Epithelial cell of prostate (primary cell): ENCODE measurements at regions not wholly inside any gene's neighbourhood (a gene's known extent, or its start where the extent isn't known, plus 50 kb on each side); places are given as distances from the start of the nearest gene placed in this dataset.
"Not testable (repeated sequence)": the region's sequence is repeated elsewhere in the genome, so short reads cannot be mapped to it uniquely, and the experiment has no call there.

Experiments
- DNase-seq: peaks from one replicate; pipeline ENCODE4 v3.0.0-alpha.2; 2011; ENCODE audit warnings: low read depth, low spot score
- H3K27ac ChIP-seq: fragments of 450-650 bp; 2 replicates; pipeline ENCODE4 v1.5.1; 2017; ENCODE audit warnings: mild to moderate bottlenecking

DNA sequence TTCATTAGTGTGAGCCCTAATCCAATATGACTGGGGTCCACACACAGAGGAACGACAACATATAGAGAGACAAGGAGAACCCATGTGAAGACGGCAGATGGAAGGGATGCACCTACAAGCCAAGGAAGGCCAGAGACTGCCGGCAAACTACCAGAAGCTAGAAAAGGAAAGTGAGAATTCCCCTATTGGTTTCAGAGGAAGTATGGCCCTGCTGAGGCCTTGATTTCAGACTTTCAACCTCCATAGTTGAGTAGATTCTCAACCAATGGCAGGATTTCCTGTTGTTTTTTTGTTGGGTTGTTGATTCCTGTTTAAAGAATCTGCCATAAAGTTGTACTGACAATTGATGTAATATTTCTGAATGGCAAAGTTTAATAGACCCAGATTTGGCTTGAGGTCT lies 241.5 kb downstream of the SATB2 start:
- no peak for DNase-seq
- H3K27ac ChIP-seq, result no peak overlapping the region

DNA sequence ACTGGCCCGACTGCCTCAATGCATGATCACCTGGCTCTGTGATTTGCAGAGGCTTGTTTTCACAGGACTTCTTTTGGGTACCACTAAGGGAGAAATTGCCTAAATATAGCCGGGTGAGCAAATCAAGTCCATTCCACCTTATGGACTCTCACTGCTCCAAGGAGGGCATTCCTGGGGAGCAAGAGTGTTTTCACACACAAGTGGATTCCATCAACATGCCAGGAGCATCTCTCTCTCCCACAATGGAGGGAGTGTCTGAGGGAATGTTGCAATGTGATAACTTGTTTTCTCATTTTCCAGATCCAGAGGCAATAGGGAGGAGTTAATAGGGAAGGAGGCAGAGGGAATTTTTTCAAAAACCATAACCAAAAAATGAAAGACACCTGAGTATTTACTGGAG lies 250.7 kb downstream of the SATB2 start:
- no peak for DNase-seq

DNA sequence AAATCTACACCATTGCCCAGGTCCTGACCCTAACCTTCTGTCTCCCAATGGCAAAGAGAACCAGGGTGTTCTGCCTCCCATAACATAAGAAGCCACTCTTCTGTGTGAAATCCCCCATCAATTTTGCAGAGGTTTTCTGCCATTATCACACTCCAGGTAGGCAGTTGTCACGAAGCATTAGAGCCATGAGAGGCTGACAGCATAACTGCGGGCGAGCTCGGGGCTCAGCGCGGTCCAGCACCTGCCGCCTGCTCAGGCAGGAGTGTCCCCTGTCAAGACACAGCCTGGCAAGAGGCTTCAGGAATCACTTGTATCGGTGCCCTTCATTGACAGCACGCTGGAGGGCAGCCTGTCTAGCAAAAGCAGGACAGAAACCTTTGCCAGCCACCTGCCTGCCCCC lies 251.2 kb downstream of the SATB2 start:
- no peak overlapping the region for H3K27ac ChIP-seq
- no peak for DNase-seq

More for the DNA sequence above, 250.7 kb downstream of the SATB2 start:
- H3K27ac ChIP-seq, result no peak overlapping the region

DNA sequence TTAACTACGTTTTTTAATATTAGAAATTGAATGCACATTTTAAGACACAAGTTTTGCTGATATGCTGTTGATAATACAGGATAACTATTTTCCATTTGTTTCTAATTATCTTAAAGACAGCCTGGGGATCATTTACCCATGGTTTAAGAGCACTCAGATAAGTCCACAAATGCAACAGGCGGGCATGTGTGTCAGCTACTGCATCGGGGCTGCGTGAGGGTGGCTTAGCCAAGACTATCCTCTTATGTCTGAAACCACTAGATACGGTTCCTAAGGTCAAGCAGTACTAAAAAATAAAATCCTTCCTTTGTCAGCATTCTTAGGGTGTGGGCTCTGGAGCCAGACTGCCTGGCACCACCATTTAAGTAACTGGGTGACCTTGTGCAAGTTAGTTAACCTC lies 254.8 kb downstream of the SATB2 start:
- DNase-seq, result no peak
- H3K27ac ChIP-seq, result no peak overlapping the region

DNA sequence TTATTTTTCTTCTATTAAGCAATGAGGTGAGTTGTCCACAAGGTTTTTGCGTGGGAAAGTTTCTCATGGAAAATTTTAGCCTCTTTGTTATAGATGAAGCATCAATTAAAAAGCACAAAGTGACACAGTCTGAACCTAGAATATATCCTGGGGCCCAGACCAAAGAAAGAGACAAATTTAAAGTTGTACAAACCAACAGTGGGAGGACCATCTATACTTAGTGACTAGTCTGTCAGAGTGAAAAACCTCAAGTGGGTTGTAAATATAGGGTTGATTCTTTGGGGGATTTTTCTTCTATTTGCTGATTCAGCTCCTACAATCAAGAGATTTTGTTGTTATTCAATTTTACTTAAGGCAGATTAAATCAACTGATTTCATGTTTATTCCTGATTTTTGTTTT lies 256.2 kb downstream of the SATB2 start:
- no peak overlapping the region for H3K27ac ChIP-seq
- DNase-seq, result no peak

DNA sequence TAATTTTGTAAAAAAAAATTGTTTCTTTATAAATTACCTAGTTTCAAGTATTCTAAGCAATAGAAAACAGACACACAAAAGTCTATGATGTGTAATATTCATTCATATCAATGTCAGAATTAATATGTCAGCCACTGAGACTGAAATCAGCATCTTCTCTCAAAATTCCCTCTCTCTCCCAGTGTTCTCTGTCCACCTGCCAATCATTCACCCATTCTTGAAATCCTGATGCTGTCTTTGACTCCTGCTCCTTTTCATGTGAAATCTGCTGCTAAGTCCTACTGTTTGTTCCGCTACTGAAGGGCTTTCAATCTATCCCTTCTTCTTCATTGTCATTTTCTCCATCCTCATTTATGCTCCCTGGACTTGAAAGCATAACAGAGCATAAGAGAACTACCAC lies 257.9 kb downstream of the SATB2 start:
- no peak for DNase-seq

DNA sequence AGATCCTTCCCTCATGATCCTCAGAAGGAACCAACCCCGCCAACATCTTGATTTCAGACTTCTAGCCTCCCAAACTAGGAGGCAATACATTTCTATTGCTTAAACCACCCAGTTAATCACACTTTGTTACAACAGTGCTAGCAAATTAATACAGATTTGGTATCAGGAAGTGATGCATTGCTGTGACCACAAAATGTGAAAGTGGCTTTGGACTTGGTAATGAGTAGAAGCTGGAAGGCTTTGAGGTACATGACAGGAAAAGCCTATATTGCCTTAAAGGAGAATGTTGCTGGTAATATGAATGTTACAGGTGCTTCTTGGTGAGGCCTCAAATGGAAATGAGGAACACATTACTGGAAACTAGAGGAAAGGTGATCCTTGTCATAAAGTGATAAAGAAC lies 260.3 kb downstream of the SATB2 start:
- no peak overlapping the region for H3K27ac ChIP-seq
- no peak for DNase-seq

More for the DNA sequence above, 257.9 kb downstream of the SATB2 start:
- H3K27ac ChIP-seq, result no peak overlapping the region

DNA sequence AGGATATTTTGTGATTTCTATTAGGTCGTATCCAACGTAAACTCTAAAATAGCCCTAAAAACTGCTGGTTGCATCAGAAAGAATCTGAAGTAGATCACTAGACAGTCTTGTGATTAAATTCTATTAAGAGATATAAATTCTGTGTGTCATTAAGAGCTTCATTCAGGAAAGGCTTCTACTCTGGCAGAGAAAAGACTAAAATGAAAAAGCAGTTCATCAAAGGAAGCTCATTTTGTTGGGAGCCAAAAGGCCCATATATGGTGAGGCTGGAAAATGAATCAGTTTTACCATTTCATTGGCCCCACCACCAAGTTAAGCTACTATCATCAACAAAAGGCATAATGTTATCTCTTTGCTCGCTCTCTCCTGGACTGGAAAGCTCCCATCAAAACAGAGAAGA lies 261.1 kb downstream of the SATB2 start:
- DNase-seq, result no peak
- H3K27ac ChIP-seq, result no peak overlapping the region

DNA sequence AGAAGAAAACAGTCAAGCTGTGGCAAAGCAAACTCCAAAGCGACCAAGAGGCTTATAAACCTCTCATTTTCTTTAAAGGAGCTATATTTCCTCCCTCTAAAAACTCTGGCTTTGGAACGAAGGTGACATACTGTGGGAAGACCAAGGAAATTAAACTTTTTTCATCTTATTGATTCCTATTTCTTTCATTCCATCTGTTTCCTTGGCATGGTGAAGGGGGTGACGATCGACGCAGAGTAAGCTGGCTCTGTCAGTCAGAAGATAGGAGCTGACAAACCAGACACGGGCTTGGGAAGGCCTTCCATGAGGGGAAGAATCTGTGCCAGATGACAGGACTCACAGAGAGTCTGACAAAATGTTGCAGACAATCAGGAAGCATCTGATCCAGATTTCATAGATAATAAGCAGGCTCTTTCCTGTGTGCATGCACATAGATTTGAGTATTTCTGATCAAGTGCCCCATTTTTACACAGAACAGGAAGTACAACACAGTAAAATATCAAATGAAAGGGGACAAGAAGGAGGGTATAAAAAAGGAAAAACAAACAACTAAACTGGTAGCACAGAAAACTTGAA lies 261.7 kb downstream of the SATB2 start:
- DNase-seq, result no peak
- no peak overlapping the region for H3K27ac ChIP-seq

DNA sequence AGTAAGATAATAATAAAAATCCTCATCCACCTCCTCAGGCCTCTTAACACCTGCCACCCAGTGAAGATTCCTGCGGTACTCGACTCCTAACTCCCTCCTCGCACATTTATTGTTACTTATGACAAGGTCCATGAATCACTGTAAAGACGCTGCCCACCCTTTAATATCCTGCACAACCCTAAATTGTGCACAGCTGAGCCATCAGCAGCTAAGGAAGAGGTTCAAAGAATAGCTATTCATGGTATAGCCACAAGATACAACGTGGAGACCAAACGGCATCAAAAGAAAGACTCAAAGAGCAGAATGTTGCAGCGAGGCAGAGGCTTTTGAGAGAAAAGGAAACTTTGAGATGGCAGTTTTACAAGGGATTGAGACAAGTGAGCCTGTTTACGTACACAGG lies 266.3 kb downstream of the SATB2 start:
- H3K27ac ChIP-seq, result no peak overlapping the region
- no peak for DNase-seq

DNA sequence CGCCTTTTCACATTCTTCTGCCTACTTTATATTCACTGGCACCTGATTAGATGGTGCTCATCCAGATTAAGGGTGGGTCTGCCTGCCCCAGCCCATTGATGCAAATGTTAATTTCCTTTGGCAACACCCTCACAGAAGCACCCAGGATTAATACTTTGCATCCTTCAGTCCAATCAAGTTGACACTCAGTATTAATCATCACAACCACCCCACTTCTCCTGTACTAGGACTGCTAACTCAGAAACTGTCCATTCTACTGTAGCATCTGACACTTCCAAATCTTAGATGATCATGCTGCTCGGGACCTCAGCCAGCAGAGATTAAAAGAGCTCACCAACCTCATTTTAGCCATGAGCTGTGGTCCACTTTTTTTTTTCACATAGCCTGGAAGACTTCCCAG lies 268.5 kb downstream of the SATB2 start:
- DNase-seq, result no peak
- H3K27ac ChIP-seq, result no peak overlapping the region

DNA sequence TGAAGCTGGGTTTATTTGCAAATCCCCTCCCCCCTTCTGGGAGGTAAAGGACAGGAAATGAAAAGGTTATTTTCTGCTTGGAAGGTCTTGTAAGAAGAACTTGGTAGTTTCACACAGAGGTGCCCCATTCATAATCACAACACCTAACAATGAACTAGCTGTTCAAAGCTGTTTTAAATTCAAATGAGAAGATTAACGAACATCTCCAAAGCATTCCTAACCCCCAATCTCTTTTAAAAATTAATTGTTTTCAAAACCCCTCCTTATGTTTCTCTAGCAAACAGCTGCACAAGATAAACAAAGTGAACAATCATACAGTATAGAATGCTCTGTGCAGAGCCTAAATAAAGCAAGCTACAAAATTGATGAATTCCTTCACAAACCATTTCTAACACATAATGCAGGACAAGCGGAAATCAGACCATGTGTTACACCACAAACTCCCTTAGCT lies 271.4 kb downstream of the SATB2 start:
- no peak overlapping the region for H3K27ac ChIP-seq
- no peak for DNase-seq

DNA sequence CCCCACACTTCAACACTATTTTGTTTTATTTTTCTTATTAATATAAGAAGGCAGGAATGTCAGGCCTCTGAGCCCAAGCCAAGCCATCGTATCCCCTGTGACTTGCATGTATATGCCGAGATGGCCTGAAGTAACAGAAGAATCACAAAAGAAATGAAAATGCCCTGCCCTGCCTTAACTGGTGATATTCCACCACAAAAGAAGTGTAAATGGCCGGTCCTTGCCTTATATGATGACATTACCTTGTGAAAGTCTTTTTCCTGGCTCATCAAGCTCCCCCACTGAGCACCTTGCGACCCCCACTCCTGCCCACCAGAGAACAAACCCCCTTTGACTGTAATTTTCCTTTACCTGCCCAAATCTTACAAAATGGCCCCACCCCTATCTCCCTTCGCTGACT lies 272.6 kb downstream of the SATB2 start:
- not testable (repeated sequence) for H3K27ac ChIP-seq, DNase-seq

DNA sequence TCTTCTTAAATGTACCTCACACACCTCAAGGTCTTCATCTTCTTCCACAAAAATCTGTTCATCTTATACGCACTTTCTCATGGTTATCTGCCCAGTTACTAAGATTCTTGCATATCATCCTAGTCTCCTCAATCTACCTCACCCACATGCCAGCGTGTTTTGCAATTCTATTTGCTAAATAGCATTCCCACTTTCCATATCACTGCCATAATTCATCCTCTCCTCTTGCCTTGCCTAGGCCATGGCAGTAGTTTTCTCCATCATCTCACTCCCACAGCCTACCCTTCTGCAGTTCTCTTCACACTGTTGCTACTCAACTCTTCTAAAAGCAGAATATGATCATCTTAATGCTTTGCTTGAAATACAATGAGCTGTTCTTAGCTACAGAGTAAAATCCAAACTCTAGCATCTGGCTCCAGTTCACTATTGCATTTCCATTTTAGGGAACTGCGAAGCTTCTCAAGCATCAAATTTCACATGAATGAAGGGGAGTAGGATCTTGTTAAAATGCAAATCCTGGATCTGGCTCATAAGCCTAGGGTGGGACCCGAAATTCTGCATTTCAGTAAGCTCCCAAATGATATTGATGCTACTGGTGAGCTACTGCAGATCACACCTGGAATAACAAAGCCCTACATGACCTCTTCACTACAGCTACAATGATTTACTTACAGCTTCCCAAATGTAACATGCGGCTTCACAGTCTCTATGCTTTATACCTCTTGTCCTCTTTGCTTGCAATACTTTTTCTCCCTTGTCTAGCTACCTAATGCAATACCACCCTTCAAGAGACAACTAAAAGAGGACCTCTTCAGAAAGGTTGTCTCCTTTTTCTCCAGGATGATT lies 293.9 kb downstream of the SATB2 start:
- no peak for DNase-seq
- H3K27ac ChIP-seq, result no peak overlapping the region

DNA sequence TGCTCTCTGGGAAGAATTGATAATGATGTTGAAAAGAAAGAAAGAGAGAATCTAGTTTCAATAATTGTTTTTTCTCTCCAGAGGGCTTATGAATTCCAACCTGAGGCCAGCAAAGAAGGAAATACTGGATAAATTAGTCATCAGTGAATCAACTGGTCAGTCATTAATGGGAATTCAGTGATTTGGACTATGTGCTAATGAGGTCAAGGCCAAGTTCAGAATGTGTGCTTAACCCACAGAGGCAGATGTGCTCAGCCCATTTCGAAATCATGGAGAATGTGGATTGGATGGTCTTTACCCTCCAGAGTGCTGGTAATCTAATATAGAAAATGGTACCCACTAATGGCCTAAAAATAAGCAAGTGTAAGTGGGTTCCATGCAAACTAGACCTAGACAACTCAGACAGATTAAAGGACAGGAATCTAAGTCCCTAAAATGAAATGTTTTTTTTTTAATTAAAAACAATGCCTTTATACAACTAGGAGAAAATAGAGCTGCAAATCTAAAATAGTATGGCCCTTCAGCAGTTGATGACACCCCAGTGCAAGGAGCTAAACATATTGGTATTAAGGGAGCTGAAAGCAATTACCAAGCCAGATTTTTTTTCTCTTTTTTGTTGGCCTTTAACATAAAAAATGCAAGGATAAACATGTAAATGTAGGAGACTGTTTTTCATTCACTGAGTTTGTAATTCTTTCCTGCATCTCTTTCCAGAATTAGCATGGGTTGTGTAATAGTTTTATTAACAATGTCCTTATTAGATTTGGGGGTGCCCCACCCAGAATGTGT lies 296.9 kb downstream of the SATB2 start:
- DNase-seq, result peak; percentile 5
- H3K27ac ChIP-seq, result no peak overlapping the region

DNA sequence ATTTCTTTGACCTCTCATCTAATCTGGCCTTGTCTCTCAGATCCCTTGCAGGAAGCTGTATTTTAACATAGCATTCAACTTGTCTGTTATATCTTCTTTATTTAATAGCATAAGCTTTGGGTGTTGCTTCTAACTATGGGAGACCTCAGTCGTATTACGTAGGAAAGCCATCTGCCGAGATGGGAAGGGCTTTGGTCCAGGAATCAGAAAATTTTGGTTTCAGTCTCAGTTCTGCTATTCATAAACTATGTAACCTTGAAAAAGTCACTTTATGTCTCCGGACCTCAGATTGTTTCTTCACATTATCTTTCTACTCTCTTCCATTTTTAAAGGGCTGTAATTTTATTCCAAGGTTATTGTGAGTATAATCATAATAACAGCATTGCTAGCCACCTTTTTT lies 297.7 kb downstream of the SATB2 start:
- no peak for DNase-seq
- H3K27ac ChIP-seq, result no peak overlapping the region

DNA sequence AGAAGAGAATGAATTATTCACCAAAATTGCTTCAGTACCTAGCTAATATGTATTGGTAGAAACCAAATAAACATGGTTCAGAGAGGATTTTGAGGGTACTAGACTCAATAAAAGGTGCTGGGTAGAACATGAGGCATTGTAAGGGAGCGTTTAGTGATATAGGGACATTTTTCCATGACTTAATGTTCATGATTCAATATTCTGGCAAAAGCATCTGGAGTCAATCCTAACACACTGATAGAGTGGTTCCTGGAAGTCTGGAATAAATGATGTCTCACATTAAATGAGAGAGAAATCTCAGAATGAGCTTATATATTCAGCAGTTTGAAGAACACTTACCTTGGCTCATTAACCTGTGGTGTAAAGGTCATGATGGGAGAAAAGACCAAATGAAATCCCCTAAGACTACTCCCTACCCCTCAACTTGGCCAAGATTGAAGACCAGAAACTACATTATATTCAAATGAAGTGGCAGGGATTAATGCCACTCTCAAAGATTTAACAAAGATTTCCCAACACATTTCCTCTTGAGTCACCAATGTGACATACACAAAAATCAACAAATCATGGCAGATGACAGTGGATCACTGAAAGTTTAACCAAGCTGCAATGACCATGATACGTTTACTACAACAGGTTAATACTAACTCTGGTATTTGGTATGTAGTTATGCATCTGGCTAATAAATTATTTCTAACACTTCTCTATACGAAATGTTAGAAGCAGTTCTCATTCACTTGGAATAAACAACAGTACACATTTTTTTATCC lies 309.5 kb downstream of the SATB2 start:
- no peak for DNase-seq
- H3K27ac ChIP-seq, result no peak overlapping the region

DNA sequence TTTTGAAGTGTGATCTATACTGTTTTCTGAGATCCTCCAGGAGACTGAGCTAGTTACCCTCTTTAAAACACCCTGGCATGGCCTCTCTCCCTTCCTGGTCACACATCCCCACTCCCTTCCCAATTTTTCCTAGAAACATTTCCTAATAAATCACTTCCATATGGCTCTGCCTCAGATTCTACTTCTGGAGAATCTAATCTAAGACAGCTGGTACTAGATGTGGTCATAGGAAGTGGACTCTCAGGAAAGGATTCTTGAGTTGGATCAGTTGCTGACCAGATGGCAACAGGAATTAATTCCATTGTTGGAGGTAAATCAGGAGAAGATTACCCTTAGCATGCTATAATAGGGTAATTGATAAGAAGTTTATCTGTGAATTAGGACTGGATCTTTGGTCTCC lies 310.5 kb downstream of the SATB2 start:
- DNase-seq, result no peak

DNA sequence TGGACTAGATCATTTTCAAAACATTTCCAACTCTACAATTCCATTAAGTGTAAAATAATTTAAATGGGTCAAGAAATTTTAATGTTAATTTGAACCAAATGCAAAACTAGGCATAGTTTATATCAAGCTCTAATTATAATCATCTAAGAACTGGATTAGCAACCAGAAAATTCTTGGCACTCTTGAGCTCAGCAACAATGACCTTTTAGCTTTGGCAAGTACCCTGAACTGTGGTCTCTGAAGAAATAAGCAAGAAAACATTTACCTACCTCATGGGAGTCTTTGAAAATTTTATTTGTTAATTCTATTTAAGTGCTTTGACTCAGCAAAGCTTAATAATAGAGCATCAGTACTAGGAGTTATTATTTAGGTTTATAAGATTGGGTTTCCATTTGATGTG lies 313.2 kb downstream of the SATB2 start:
- H3K27ac ChIP-seq, result no peak overlapping the region
- DNase-seq, result no peak

More for the DNA sequence above, 310.5 kb downstream of the SATB2 start:
- no peak overlapping the region for H3K27ac ChIP-seq

DNA sequence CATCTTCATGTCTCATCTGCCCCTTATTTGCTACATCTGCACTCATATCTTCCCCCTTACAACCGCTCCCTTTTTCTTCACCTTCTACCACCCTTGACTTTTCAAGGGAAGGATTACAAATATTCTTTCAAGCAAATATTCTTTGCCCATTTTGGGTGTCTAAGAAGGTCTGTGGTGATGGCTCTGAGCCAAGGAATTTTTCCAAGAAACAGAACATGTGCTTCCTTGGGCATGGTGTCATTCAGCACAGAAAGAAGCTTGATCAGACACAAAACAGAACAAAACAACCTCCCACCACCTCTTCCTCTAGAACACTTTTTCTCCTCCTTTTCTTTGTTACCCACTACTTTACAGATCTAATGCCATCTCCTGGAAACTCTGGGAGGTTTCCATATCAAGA lies 313.7 kb downstream of the SATB2 start:
- no peak overlapping the region for H3K27ac ChIP-seq
- no peak for DNase-seq
